Stimulated activated naive CD4-positive, alpha-beta T cell (primary cell): ENCODE measurements at regions not wholly inside any gene's neighbourhood (a gene's known extent, or its start where the extent isn't known, plus 50 kb on each side); places are given as distances from the start of the nearest gene placed in this dataset.
A peak's percentile ranks its signal among the peaks of the same experiment; 100 is the strongest.
"Not testable (repeated sequence)": the region's sequence is repeated elsewhere in the genome, so short reads cannot be mapped to it uniquely, and the experiment has no call there.

Source experiments
- DNase-seq, 6 experiments: peaks; one replicate each; lab custom pipeline; 2025; lab: John Stamatoyannopoulos, UW

DNA sequence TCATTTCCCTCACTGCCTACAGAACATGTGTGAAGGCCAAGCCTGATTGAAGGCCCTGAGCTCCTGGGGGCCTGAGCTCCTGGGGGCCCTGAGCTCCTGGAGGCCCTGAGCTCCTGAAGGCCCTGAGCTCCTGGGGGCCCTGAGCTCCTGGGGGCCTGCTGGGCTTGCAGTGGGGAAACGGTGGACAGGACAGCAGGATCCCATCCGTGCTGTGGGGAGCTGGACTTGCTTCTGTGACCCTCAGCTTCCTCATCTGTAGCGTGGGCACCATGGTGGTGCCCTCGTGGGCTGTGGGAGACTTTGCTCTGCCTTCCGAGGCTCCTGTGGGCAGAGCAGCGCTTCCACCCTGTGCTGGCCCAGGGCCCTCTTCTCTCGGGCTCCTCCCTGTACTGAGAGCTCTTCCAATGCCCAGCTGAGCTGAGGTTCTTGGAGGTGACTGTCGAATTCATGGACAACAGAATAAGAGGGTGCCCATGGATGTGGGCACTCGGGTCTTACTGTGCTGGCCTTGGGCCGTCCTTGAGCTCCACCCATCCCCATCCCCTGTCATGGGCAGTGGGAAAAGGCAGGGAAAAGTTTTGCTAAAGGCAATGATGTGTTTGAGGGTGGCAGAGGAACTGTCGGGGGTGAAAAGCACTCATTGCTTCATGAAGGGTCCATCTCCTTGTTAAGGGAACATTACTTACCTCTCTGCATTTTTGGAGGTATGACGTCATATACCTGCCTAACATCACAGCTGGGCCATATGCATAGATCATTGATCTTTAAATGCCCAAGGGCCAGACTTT lies 786.7 kb downstream of the TBC1D22A start:
- no peak for DNase-seq

DNA sequence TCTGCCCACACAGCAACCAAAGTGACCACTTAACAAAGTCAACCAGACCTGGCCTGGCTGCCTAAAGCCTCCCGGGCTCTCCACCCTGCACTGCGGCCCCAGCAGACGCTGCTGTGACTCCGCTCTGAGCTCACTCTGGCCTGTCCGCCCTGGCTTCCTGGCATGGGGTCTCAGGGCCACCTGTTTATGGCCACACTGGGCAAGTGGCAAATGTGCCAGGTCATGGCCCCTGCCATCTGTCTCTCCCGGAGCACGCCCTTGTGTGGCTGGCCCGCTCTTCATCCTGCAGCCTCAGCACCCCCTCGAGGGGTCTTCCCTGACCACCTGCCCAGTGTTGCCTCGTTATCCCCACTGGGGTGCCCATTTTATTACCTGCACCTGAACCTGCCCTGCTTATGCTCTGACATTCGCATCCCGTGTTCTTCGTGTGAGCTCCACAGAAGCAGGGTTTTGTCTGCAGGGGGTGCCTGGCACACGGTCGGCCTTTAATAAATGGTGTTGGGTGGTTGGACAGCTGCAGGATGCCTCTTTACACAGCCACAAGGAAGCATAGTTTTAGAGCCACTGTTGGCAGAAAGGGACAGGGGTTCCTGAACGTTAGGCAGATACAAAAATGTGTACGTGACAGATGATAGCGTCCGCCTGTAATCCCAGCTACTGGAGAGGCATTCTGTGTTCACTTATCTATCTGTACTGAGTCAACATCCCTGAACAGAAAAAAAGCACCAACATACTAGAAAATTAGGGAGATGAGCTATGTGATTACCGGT lies 785.6 kb downstream of the TBC1D22A start:
- no peak for DNase-seq

DNA sequence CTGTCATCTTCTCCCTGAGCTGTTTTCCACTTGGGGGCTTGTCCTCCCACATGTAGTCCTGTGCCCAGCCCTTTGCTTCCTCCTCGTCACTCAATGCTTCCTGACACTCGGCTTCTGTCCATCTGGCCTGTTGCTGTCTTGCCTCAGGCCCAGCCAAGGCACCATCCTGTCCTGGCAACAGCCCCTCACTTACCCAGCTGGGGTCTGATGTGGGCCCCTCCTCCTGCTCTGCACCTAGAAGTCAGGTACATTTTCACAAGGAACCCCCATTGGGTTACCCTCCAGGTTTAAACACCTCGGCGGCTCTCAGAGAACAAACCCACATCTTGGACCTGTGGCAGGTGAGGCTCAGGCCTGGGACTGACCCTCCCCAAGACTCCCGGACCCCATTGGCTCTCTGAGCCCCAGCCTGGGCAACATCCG lies 784.8 kb downstream of the TBC1D22A start:
- no peak for DNase-seq

DNA sequence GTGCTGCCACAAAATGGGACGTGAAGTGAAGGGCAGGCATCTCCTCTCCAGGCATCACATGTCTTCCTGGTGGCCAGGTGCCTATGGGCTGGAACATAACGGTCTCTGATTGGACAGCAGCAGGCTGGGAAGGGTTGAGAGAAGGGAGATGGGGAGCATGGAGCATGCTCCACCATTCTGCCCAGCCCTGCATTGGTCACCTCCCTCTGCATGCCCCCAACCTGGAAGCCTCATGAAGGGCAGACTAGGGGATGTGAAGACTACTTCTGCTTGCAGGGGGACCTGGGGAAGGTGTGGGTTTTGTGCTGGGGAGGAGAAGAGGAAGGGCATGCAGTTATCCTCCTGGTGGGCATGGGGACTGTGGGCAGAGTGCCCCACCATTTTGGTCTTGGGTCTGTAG lies 782.2 kb downstream of the TBC1D22A start:
- no peak for DNase-seq

DNA sequence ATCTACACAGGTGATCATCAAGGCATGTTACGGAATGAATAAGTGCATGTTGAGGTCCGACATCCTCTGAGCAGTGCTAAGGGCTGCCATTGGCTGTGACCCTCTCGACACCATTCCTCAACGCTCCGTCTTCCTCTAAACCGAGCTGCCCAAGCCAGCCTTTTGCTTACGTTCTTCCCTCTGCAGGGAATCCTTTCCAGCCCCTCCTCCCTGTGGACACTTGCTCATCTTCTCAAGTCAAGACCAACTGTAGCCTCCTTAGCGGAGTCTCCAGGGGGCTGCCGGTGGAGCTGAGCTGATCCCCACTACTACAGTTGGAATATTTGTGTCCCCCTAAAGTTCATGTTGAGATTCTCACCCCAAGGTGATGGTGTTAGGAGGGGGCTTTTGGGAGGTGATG lies 781.0 kb downstream of the TBC1D22A start:
- DNase-seq = no peak

DNA sequence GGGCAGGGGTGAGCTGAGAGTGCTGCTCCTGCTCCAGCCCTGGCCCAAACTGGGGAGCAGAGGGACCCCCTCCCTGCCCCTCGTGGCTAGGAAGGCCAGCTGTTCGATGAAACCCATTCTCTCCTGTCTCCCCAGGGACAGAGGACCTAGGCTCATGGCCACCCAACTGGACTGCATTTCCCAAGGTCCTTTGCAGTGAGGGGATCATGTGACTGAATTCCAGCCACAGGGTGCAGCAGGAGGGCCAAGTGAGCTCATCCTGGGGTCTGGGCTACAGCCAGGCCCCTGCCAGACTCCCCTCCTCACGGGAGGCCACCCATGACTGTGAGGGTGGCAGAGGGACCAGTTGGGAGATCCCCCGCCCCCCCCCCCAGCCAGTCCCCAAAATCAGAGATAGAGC lies 777.6 kb downstream of the TBC1D22A start:
- DNase-seq = no peak

DNA sequence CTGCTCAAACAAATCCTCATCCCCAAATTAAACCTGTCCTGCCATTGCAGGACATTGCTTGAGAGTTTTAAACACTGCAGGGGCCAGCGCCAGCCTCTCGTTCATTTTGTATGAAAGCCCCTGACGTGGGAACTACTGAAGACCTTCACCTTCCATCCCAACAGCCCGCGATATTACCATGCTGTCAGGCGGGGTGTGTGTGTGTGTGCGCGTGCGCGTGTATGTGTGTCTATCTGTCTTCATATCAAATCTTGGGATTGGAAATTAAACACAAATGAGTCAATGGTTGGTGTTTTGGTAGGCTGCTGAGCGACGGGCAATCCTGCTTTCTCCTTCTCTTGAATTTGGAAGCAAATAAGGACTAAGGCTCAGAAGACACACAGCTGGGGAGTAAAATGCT lies 776.9 kb downstream of the TBC1D22A start:
- DNase-seq = no peak

DNA sequence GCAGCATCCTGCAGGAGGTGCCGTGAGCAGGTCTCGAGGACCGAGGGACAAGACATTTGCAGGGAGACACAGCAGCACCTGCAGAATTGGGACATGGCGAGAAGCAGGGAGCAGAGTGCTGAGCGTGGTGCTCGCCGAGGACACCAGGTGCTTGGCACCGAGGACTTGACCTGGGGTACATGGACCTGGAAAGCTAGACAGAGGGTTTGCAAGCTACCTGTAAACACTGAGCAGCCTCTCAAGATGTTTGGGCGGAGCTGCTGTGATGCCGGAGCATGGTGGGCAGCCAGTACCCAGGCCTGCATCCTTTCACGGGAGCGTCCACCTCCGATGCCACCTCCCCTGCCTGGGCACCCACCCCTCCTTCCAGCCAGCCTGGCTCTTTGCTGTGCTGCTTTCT lies 773.2 kb downstream of the TBC1D22A start:
- DNase-seq = no peak

DNA sequence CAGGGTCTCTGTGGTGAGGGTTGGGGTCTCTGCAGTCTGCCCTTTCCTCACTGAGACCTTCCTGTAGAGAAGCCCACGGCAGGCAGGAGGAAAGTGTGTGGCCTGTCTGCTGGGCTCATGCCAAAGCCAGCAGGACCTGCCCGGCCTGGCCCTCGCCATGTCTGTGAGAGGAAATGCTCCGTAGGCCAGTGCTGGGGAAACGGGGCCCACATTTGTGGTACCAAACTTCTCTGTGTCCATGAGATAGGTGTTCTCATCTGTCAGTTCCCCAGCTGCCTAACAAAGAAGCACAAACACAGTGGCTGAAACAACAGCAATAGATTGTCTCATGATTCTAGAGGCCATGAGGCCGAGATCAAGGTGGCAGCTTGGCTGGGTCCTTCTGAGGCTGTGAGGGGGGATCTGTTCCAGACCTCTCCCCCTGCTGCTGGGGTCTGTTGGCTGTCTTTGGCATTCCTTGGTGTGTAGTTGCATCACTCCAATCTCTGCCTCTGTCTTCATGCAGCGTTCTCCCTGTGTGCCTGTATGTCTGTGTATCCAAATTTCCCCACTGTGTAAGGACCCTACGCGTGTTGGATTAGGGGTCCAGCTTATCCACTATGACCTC lies 772.5 kb downstream of the TBC1D22A start:
- DNase-seq = no peak

DNA sequence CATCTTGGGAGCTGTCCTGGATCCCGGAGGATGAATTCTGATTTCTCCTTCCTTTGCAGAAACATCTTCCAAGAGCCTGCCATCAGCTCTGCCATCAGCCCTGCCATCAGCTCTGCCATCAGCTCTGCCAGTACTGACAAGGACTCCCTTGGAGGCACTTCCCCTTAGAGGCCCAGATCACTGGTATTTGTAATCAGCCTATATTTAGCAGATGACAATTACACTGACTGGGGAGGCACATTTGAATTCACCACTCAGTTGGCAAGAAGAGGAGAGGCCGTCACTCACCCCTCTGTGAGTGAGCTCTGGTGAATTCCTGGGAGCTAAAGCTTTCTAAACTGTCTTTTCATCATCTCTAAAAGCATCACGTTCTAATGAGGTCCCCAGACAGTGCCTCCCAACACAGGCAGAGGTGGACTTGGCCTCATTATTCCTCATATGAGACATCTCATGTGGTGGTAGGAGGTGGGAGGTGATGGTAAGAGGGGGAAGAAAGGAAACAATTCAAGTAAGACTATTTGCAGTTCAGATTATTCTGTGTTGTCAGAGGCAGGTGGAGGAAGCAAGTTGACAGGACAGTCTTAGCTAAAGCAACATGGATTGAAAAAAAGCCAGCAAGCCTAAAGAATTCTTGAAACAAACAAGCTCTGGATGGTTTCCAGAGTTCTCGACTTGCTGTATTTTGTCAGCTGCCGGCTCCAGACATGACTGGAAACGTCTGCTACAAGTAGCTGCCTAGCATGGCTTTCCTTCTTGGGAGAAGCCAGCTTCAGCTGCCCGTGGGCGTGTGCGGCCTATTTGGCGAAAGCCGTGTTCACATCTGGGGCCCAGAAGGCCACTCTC lies 771.7 kb downstream of the TBC1D22A start:
- DNase-seq = no peak

DNA sequence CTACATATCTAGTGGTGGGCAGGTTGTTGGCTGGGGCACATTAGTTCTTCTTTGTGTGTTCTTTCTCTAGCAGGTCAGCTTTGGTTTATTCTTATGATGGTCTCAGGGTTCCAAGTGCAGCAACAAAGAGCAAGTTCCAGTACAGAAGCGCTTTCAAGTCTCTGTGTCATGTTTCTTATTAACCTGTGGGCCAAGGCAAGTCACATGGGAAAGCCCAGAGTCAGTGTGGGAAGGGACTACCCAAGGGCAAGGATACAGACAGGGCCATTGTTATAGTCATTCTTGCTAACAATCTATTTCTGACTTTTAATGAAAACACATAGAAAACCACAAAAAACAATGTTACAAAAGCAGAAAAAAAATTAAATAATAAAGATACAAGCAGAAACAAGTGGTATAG lies 754.6 kb downstream of the TBC1D22A start:
- DNase-seq = no peak

DNA sequence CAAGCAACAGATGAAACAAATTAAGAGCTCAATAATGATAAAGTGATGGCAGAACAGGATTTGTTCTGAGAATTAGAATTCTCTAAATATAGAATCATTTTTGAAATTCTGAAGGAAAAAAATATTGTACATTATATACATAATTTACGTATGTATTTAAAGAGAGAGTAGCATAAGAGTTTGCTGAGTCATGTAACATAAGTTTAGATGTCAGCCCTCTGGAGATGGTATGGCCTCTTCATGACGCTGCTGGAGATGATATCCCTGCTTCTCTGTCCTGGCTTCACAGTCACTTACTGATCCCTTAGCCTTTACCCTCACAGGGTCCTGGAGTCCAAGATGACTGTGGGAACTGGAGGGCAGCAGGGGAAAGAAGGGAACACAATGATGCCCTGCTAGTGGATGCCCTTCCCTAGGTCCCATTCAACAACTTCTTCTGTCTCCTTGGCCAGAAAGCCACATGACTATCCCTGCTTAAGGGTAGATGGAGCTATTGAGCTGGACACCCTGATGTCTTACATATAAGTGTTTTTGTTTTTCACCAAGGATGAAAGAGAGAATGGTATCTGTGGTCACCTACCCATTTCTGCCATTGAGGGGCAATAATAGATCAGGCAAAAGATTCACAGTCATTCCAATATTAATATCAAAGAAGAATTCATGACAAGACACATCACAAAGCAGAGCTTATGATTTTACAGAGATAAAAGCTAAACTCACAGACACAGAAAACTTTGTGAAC lies 753.1 kb downstream of the TBC1D22A start:
- no peak for DNase-seq

DNA sequence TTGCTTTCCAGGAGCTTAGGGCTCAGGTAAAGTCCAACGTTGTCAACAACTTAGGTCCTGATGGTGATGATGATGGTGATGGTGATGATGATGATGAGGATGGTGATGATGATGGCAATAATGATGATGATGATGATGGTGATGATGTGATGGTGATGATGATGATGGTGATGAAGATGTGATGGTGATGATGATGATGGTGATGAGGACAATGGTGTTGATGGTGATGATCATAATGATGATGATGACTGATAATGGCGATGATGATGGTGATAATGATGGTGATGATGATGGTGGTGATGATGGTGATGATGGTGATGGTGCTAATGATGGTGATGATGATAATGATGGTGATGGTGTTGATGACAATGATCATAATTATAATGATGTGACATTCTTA lies 750.2 kb downstream of the TBC1D22A start:
- no peak for DNase-seq

DNA sequence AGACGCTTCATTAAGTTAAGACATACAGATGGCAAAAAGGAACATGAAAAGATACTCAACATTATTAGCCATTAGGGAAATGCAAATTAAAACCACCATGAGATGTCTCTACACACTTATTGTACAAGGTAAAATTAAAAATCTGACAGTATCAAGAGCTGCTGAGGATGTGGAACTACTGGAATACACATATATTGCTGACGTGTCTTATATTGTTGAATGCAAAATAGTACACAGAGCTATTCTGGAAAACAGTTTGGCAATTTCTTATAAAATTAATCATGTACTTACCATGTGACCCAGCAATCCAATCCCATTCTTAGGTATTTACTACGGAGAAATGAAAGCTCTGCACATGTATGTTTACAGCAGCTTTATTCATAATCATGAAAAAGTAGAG lies 742.5 kb downstream of the TBC1D22A start:
- no peak for DNase-seq

DNA sequence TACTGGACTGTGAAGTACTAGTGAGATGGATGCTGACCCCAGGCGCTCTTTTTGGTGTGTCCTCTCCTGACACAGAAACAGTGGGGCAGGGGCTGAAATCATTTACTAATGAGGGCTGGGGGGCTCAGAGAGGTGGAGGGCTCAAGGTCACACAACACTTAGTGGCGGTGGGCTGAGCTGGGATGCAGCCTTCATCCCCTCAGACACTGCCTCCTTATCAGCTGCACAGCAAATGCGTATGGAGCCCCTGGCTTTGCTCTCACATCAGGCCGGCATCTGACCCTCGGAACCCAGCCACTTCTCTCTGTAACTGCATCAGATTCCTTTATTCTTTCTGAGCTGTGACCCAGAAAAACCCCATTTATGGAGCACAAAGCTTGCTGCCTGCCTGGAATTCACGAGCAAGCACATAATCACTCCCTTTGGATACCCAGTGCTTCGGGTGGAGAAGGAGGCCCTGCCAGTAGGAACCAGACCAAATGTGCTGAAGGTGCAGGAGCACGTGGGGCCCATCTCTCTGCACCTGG lies 736.6 kb downstream of the TBC1D22A start:
- no peak for DNase-seq

DNA sequence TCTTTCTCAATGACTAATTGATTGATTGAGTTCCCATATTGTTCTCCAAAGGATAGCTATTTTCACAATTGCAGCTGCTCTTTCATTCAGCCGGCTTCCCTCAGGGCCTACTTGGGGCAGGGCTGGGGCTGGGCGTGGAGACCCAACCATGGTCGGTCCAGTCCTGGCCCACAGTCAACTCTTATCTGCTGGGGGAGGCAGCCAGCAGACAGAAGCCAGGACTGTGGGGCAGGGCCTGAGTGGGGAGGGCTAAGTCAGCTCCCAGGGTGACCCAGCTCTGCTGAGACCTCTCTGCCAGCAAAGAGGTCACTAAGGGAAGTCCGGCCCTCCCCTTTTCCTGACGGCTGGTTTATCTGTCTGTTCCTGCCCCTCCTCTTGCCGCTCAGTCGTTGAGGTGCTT lies 735.2 kb downstream of the TBC1D22A start:
- no peak for DNase-seq

DNA sequence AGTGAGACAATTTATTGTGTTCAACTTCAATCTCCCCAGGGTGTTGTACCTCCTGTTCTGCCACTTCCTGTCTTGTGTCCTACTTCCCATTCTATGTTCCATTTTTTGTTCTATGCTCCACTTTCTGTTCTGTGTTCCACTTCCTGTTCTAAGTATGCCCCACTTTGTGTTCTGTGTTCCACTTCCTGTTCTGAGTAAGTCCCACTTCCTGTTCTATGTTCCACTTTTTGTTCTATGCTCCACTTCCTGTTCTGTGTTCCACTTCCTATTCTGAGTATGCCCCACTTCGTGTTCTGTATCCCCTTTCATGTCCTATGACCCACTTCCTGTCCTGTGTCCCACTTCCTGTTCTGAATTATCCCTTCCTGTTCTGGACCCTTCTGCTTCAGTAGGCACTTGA lies 732.7 kb downstream of the TBC1D22A start:
- DNase-seq = peak in 1 of 6 experiments; percentile 8

DNA sequence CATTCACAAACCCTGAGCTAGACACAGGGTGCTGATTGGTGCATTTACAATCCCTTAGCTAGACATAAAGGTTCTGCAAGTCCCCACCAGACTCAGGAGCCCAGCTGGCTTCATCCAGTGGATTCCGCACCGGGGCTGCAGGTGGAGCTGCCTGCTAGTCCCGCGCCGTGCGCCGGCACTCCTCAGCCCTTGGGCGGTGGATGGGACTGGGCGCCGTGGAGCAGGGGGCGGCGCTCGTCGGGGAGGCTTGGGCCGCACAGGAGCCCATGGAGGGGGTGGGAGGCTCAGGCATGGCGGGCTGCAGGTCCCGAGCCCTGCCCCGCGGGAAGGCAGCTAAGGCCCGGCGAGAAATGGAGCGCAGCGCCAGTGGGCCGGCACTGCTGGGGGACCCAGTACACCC lies 725.7 kb downstream of the TBC1D22A start:
- DNase-seq = not testable (repeated sequence)

DNA sequence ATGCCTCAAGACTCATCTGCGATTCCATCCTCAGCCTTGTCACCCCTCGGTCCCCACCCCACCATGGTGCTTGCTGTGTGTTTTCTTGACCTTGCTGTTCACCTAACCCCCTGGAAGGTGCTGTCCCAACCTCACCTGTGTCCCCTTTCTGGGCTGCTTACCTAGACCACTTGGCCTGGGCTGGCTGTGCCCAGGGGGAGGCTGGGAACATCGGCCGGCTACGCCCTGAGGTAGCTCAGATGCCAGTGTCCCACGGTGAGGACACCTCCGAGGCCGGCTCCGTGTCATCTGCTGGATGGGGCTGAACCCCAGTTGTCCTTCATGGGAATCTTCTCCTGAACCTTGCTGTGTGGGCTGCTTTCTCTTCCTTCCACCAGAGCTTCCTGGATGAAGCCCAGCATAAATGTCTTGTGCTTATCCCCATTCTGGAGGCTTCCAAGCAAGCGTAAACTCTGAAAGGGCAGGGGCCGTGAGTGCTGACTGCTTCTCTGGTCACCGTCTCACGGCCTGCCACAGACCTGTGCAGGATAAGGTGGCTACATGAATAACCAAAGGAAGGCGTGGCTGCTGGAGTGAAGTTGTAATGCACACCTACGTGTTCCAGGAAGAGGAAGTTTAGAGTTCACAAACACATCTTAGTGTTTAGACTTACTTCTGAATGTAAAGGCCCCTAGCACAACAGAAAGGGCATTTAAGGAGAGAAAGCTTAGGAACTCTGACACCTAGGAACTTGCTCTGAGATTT lies 724.3 kb downstream of the TBC1D22A start:
- DNase-seq = no peak

DNA sequence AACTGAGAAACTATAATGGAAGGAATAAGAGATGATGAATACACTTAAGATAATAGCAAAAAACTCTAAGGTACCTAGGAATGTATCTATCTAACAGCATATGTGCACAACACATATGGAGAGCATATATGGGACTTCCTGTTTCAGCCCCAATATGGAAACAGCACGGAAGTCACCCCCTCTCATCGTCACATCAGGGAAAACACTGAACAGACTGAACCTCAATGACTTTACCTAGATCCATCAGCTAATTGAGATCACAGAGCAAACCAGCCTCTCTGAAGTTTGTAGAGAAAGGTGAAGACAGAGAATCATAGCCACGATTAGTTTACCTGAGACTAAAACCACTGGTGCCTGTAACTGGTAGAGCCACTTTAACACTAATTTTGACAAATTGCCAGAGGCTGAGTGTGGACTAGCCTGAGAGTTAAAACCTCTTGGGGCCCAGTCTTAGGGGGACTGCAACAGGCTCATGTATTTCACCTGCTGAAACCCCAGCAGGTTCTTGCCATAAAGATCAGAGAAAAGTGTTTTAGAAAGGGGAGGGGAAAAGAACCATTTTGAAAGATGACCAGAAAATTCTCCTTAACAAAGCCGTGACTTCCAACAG lies 722.6 kb downstream of the TBC1D22A start:
- DNase-seq = no peak
